Fibroblast of lung (primary cell): ENCODE measurements at regions not wholly inside any gene's neighbourhood (a gene's known extent, or its start where the extent isn't known, plus 50 kb on each side); places are given as distances from the start of the nearest gene placed in this dataset.

Experiments used
- DNase-seq, 2 donors: peaks; one replicate each; pipeline versions ENCODE4 v3.0.0 to v3.0.0-alpha.2; 2010; ENCODE audit warnings: low read depth in 2 of 2
- H2AFZ ChIP-seq: 2 replicates; pipeline ENCODE4 v1.5.1; 2012; ENCODE audit warnings: low read length, control low read depth, inconsistent platforms
- H3K27ac ChIP-seq: 2 replicates; pipeline ENCODE4 v1.5.1; 2011; ENCODE audit warnings: low read length, control low read depth; ENCODE audit not compliant: insufficient read depth
- H3K27me3 ChIP-seq: 2 replicates; pipeline ENCODE4 v1.5.1; 2011; ENCODE audit warnings: mild to moderate bottlenecking, low read length; ENCODE audit not compliant: control insufficient read depth, insufficient read depth
- H3K36me3 ChIP-seq: 2 replicates; pipeline ENCODE4 v1.5.1; 2011; ENCODE audit warnings: low read length; ENCODE audit not compliant: control insufficient read depth, insufficient read depth
- H3K4me1 ChIP-seq: 2 replicates; pipeline ENCODE4 v1.5.1; 2011; ENCODE audit warnings: low read length; ENCODE audit not compliant: control insufficient read depth, insufficient read depth; ENCODE audit errors: extremely low read depth
- H3K4me2 ChIP-seq: 2 replicates; pipeline ENCODE4 v1.5.1; 2011; ENCODE audit warnings: low read length, control low read depth; ENCODE audit not compliant: insufficient read depth; ENCODE audit errors: extremely low read depth
- H3K4me3 ChIP-seq, 4 experiments: fragments of 200-600 bp in 1 of 4; sonication (generic) in 1 of 4; replicated peaks in 1 of 4; 2 replicates each; pipeline ENCODE4 v1.5.1; 2011 to 2016; ENCODE audit warnings: low read length in 4 of 4, low read depth in 3 of 4, mild to moderate bottlenecking in 3 of 4, control low read depth in 2 of 4, inconsistent platforms in 1 of 4, mixed read lengths in 1 of 4; ENCODE audit not compliant: insufficient read depth in 1 of 4; ENCODE audit errors: control extremely low read depth in 1 of 4
- H3K79me2 ChIP-seq: 2 replicates; pipeline ENCODE4 v1.5.1; 2012; ENCODE audit warnings: mild to moderate bottlenecking, low read length, inconsistent platforms; ENCODE audit not compliant: control insufficient read depth, insufficient read depth
- H3K9ac ChIP-seq: 2 replicates; pipeline ENCODE4 v1.5.1; 2011; ENCODE audit warnings: mild to moderate bottlenecking, low read length, control low read depth; ENCODE audit not compliant: insufficient read depth
- H3K9me3 ChIP-seq: 2 replicates; pipeline ENCODE4 v1.5.1; 2012; ENCODE audit warnings: low read depth, low read length; ENCODE audit not compliant: control insufficient read depth, insufficient read depth
- H4K20me1 ChIP-seq: 2 replicates; pipeline ENCODE4 v1.5.1; 2011; ENCODE audit warnings: low read length; ENCODE audit not compliant: control insufficient read depth, insufficient read depth; ENCODE audit errors: extremely low read depth
- CTCF ChIP-seq, 2 donors: IDR thresholded peaks in 1 of 2; conservative IDR thresholded peaks in 1 of 2; 1 replicate in 1 of 2; 2 replicates in 1 of 2; pipeline ENCODE4 v1.5.1; 2011 to 2012; ENCODE audit warnings: low read length in 2 of 2, control low read depth in 1 of 2, inconsistent platforms in 1 of 2, low read depth in 1 of 2, mild to moderate bottlenecking in 1 of 2
- EZH2 ChIP-seq: IDR thresholded peaks from 2 replicates; pipeline ENCODE4 v1.5.1; 2012; ENCODE audit warnings: low read length, control low read depth, mild to moderate bottlenecking; ENCODE audit errors: missing control alignments

DNA sequence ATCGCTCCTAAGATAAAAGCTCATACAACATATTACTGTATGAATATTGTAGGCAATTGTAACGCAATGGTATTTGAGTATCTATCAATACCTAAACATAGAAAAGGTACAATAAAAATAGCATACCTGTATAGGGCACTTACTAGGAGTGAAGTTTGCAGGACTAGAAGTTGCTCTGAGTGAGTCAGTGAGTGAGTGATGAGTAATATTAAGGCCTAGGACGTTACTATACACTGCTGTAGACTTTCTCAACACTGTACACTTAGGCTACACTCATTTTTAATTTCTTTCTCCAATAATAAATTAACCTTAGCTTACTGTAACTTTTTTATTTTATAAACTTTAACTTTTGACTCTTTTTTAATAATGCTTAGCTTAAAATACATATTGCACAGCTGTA, 546.9 kb downstream of the HACE1 start:
- Histone ChIP-seq H3K4me2 (no peak overlapping the region), H3K79me2 (no peaks in the 10 kb centered on the region), H3K4me3 (no peak overlapping the region), H3K9ac (no peak overlapping the region), H3K27ac (no peak overlapping the region), H2AFZ (no peak overlapping the region), H3K36me3 (no peaks in the 10 kb centered on the region), H4K20me1 (no peaks in the 10 kb centered on the region), H3K4me1 (no peaks in the 10 kb centered on the region), H3K9me3 (no peaks in the 10 kb centered on the region), H3K27me3 (no peaks in the 10 kb centered on the region)
- no peak for DNase-seq
- TF ChIP-seq CTCF (conservative IDR thresholded peaks at IDR 0.05 in 1 of 2, IDR thresholded peaks at IDR 0.05 in 1 of 2; ENCODE audit: low read depth in 1 of 2, low read length in 2 of 2) (no peak), EZH2 (no peak)

GRCh38 chr6:104306211-104306610, 553.5 kb downstream of the HACE1 start:
- H3K9me3 ChIP-seq: no peaks in the 10 kb centered on the region
- H3K27ac ChIP-seq: no peak overlapping the region
- no peaks in the 10 kb centered on the region for H3K27me3 ChIP-seq
- DNase-seq: no peak
- H2AFZ ChIP-seq: no peak overlapping the region
- H3K36me3 ChIP-seq: no peaks in the 10 kb centered on the region
- no peak overlapping the region for H3K4me2 ChIP-seq
- H4K20me1 ChIP-seq: no peaks in the 10 kb centered on the region
- no peaks in the 10 kb centered on the region for H3K79me2 ChIP-seq
- H3K9ac ChIP-seq: no peak overlapping the region
- TF ChIP-seq CTCF (conservative IDR thresholded peaks at IDR 0.05 in 1 of 2, IDR thresholded peaks at IDR 0.05 in 1 of 2; ENCODE audit: low read depth in 1 of 2, low read length in 2 of 2): no peak
- no peak for TF ChIP-seq EZH2
- H3K4me1 ChIP-seq: no peaks in the 10 kb centered on the region
- no peak overlapping the region for H3K4me3 ChIP-seq

GRCh38 chr6:104305206-104305605, 554.5 kb downstream of the HACE1 start:
- H3K4me2 ChIP-seq: no peak overlapping the region
- no peaks in the 10 kb centered on the region for H3K27me3 ChIP-seq
- TF ChIP-seq CTCF (conservative IDR thresholded peaks at IDR 0.05 in 1 of 2, IDR thresholded peaks at IDR 0.05 in 1 of 2; ENCODE audit: low read depth in 1 of 2, low read length in 2 of 2) (no peak), EZH2 (no peak)
- no peaks in the 10 kb centered on the region for H3K4me1 ChIP-seq
- H3K27ac ChIP-seq: no peak overlapping the region
- no peak overlapping the region for H2AFZ ChIP-seq
- H4K20me1 ChIP-seq: no peaks in the 10 kb centered on the region
- H3K4me3 ChIP-seq: no peak overlapping the region
- no peak for DNase-seq
- H3K9me3 ChIP-seq: no peaks in the 10 kb centered on the region
- H3K9ac ChIP-seq: no peak overlapping the region
- no peaks in the 10 kb centered on the region for H3K79me2 ChIP-seq
- H3K36me3 ChIP-seq: no peaks in the 10 kb centered on the region
